NCI-H1417 (cell line): ENCODE measurements at regions not wholly inside any gene's neighbourhood (a gene's known extent, or its start where the extent isn't known, plus 50 kb on each side); places are given as distances from the start of the nearest gene placed in this dataset.
"Not testable (repeated sequence)": the region's sequence is repeated elsewhere in the genome, so short reads cannot be mapped to it uniquely, and the experiment has no call there.

Experiments
- DNase-seq, 3 experiments: peaks; one replicate each; lab custom pipeline; 2025; lab: John Stamatoyannopoulos, UW

DNA sequence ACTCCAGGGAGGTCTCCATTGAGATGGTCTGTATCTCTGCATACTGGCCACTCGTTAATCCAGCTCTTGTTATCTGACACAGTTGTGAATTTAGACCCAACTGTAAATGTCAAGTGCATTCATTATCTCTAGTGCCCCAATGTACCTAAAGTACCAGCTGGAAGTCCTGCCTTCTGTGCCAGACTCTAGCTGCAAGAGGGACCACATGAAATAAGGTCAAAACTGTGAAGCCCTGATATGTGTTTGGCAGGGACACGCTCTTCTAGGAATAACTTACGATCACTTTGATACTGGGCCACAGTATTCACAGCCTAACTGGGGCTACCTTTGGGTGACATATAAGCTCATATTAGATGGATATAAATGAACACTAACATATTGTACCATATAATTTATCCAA is 268.5 kb downstream of the LRIG3 start:
- no peak for DNase-seq

DNA sequence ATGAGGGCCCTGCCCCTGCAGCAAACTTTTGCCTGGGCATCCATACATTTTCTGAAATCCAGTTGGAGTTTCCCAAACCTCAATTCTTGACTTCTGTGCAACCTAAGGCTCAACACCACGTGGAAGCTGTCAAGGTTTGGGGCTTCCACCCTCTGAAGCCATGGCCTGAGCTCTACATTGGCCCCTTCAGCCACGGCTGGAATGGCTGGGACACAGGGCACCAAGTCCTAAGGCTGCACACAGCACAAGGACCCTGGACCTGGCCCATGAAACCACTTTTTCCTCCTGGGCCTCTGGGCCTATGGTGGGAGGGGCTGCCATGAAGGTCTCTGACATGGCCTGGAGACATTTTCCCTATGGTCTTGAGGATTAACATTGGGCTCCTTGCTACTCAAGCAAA is 266.3 kb downstream of the LRIG3 start:
- DNase-seq: no peak

GRCh38 chr12:58655375-58655774 is 264.9 kb downstream of the LRIG3 start:
- DNase-seq: no peak

- DNase-seq: no peak
Observed at GRCh38 chr12:58656254-58657009, 263.9 kb downstream of the LRIG3 start.

GRCh38 chr12:58657190-58657589 is 263.1 kb downstream of the LRIG3 start:
- no peak for DNase-seq

GRCh38 chr12:58665375-58665774 is 254.9 kb downstream of the LRIG3 start:
- no peak for DNase-seq

GRCh38 chr12:58668233-58668632 is 252.1 kb downstream of the LRIG3 start:
- no peak for DNase-seq

GRCh38 chr12:58668871-58669270 is 251.4 kb downstream of the LRIG3 start:
- DNase-seq: no peak

DNA sequence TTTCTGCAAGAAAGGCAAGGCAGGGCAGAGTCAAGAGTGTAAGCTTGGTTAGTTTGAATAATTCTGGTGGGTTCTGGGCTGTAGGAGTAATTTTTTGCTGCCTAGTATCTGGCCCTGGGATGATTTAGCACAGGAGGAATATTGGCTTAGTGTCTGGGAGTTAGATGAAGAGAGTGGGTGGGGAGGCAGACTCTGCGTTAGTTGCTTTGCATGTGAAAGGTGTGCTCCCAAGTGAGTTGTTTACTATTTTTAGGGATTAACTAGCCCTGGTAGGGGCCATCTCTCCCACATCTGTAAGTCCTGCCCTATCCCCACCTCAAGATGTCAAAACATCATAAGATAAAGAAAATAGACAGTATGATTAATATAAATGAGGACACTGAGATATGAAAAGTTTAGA is 249.7 kb downstream of the LRIG3 start:
- no peak for DNase-seq

GRCh38 chr12:58671196-58671595 is 249.1 kb downstream of the LRIG3 start:
- no peak for DNase-seq

DNA sequence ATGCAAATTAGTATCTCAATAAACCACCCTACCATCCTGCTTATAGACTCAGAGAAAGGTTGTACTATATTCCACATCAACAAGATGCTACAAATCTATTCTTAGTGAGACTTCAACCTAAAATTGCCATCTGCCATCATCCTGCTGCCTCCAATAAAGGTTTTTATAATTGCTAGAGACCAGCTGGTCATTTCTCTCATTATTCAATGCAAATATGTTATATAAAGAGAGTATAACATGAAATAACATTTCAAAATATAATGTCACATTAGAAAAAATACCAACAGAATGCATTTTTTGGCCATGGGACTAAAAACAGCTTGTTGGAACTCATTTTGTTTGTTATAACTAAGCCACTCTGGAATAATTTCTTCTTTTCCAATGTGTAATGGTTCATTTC is 247.3 kb downstream of the LRIG3 start:
- no peak for DNase-seq

DNA sequence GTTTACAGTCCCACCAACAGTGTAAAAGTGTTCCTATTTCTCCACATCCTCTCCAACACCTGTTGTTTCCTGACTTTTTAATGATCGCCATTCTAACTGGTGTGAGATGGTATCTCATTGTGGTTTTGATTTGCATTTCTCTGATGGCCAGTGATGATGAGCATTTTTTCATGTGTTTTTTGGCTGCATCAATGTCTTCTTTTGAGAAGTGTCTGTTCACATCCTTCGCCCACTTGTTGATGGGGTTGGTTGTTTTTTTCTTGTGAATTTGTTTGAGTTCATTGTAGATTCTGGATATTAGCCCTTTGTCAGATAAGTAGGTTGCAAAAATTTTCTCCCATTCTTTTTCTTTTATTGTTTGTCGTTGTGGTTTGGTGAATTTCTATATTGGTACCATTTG is 242.5 kb downstream of the LRIG3 start:
- DNase-seq: not testable (repeated sequence)

GRCh38 chr12:58678753-58679152 is 241.6 kb downstream of the LRIG3 start:
- DNase-seq: peak in 2 of 3 experiments; percentile 11 to 13

DNA sequence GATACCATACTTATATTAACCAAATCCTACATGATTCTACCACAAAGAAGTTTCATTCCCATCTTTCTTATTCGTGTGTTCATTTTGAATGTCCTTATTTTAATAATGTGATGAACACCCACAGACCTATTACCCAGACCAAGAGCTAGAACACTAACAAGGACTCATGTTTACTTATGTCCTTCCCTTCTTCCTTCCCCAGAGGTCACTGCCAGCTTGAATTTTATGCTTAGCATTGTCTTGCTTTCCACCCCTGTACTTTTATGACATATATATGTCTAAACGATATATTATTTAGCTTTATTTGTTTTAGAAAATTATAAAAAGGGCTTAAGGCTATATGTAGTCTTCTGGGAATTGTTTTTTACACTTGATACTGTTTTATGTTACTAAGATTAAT is 238.6 kb downstream of the LRIG3 start:
- DNase-seq: peak in 1 of 3 experiments; percentile 29

DNA sequence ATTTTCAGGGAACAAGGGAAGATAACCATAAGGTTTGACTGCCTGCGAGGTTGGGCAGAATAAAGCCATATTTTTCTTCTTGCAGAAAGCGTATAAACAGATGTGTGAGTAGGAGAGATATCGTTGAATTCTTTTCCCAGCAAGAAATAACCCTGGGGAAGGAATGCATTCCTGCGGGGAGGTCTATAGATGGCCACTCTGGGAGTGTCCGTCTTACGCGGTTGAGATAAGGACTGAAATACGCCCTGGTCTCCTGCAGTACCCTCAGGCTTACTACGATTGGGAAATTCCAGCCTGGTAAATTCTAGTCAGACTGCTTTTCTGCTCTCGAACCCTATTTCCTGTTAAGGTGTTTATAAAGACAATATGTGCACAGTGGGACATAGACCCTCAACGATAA is 225.0 kb downstream of the LRIG3 start:
- DNase-seq: no peak

GRCh38 chr12:58701536-58701935 is 218.8 kb downstream of the LRIG3 start:
- DNase-seq: no peak

- DNase-seq: no peak
Observed at GRCh38 chr12:58703866-58704265, 216.4 kb downstream of the LRIG3 start.

GRCh38 chr12:58704770-58705169 is 215.5 kb downstream of the LRIG3 start:
- DNase-seq: not testable (repeated sequence)

GRCh38 chr12:58710901-58711300 is 209.4 kb downstream of the LRIG3 start:
- no peak for DNase-seq

DNA sequence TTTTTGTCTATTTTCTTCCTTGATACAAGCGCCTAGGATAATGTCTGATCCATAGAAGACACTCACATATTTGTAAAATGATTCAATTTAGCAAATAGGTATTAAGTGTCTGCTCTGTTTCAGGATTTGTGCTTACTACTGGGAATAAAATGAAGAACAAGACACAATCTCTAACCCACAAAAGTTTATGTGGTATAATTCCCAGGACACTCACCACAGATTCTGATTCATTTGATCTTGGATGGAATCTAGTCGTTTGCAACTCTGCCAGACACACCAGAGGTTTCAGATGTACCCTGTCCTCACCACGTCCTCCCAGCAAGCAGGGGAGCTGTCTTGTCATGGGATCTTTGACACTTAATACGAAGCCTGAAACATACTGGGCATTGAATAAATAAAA is 208.3 kb downstream of the LRIG3 start:
- DNase-seq: no peak

DNA sequence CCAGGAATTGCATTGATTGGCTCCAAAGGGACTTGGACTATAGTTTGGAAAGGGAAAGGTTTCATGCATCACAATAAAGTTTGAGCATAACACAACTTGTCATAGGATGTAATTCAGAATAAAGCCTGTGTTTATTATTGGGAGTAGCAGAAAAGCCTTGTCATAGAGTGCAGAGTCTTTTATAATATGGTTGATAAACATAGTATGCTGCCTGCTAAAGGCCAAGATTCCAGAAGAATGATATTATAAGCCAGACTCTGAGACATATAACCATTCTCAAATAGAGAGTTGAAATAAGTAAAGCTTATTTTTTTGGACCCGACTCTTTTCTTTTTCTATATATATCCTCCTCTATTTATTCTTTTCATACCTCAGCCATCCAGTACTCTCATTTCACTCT is 207.3 kb downstream of the LRIG3 start:
- DNase-seq: no peak

- no peak for DNase-seq
Observed at GRCh38 chr12:58719161-58719560, 201.1 kb downstream of the LRIG3 start.

GRCh38 chr12:58720421-58720820 is 199.9 kb downstream of the LRIG3 start:
- no peak for DNase-seq

DNA sequence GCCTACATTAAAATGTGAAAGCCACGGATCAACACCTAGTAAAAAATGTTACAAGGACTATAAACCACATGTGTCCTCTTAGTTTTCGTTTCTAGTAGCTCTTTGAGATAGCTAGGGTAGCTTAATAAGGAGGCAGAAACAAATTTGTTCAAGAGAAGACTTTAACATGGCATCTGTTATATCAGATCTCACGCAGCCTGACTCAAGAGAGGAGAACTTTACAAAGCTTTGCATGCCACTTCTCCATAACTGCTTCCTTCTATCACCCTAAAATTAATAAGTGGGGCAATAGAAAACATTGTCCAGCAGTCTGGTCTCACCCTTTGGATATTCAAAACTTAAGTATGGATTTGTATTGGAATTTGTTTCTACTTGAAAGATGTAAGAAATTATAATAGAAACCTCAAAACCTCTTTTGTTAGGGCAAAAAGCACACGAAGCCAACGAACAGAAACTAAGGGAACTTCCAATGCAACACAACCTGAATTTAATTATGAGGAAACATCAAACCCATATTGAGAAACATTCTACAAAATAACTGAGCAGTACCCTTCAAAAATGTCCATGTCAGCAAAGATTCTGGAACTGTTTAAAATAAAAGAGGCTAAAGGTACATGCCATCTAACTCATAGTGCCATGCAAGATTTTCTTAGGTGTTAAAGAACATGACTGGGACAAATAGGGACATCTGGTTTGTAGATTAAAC is 194.8 kb downstream of the LRIG3 start:
- no peak for DNase-seq
